HG03558 (cell line): ENCODE measurements at regions not wholly inside any gene's neighbourhood (a gene's known extent, or its start where the extent isn't known, plus 50 kb on each side); places are given as distances from the start of the nearest gene placed in this dataset.
"Not testable (repeated sequence)": the region's sequence is repeated elsewhere in the genome, so short reads cannot be mapped to it uniquely, and the experiment has no call there.

ENCODE experiments used
- ATAC-seq: cut with Tn5 transposase; IDR thresholded peaks from one replicate; pipeline ENCODE4 v1.9.1; 2021; ENCODE audit warnings: moderate number of reproducible peaks; ENCODE audit not compliant: unreplicated experiment; ENCODE audit errors: extremely low read depth

- ATAC-seq = no peak
These were observed 91.7 kb upstream of the PITRM1 start for GRCh38 chr10:3264161-3264761.

GRCh38 chr10:3263747-3264146 is 91.2 kb upstream of the PITRM1 start:
- no peak for ATAC-seq

- ATAC-seq = no peak
These were observed 90.5 kb upstream of the PITRM1 start for GRCh38 chr10:3263082-3263481.

- no peak for ATAC-seq
These were observed 89.3 kb upstream of the PITRM1 start for GRCh38 chr10:3261921-3262320.

GRCh38 chr10:3260066-3260834 is 87.7 kb upstream of the PITRM1 start:
- ATAC-seq = no peak

- ATAC-seq = no peak
These were observed 86.9 kb upstream of the PITRM1 start for GRCh38 chr10:3259499-3259898.

GRCh38 chr10:3258394-3258793 is 85.8 kb upstream of the PITRM1 start:
- ATAC-seq = no peak

GRCh38 chr10:3255616-3256015 is 83.0 kb upstream of the PITRM1 start:
- ATAC-seq = no peak

- ATAC-seq = no peak
These were observed 82.5 kb upstream of the PITRM1 start for GRCh38 chr10:3255075-3255474.

- ATAC-seq = not testable (repeated sequence)
These were observed 81.4 kb upstream of the PITRM1 start for GRCh38 chr10:3253974-3254373.

GRCh38 chr10:3251172-3251571 is 78.6 kb upstream of the PITRM1 start:
- no peak for ATAC-seq

- ATAC-seq = no peak
These were observed 76.8 kb upstream of the PITRM1 start for GRCh38 chr10:3249307-3249889.

GRCh38 chr10:3248526-3249306 is 76.1 kb upstream of the PITRM1 start:
- no peak for ATAC-seq

- no peak for ATAC-seq
These were observed 72.8 kb upstream of the PITRM1 start for GRCh38 chr10:3245395-3245794.

- ATAC-seq = no peak
These were observed 69.5 kb upstream of the PITRM1 start for GRCh38 chr10:3241967-3242650.

GRCh38 chr10:3241274-3241921 is 68.8 kb upstream of the PITRM1 start:
- no peak for ATAC-seq

GRCh38 chr10:3239920-3240894 is 67.6 kb upstream of the PITRM1 start:
- no peak for ATAC-seq

GRCh38 chr10:3239066-3239919 is 66.7 kb upstream of the PITRM1 start:
- ATAC-seq = no peak
